HEK293 (cell line): ENCODE measurements at regions not wholly inside any gene's neighbourhood (a gene's known extent, or its start where the extent isn't known, plus 50 kb on each side); places are given as distances from the start of the nearest gene placed in this dataset.

ENCODE experiments used
- CTCF ChIA-PET: fragments of 350-600 bp; formaldehyde crosslinking; extraction: SDS; loops from one replicate; lab custom pipeline; 2021; ENCODE audit warnings: antibody characterized with exemption; lab: Yijun Ruan, JAX
- POLR2A ChIA-PET: fragments of 300-600 bp; formaldehyde crosslinking; extraction: SDS; loops from one replicate; lab custom pipeline; 2020; ENCODE audit warnings: antibody characterized with exemption, inconsistent platforms; lab: Yijun Ruan, JAX
- H3K27ac ChIP-seq: fragments of 200-500 bp; sonication (Bioruptor generic); 2 replicates; pipeline ENCODE4 v1.5.1; 2014; ENCODE audit warnings: low read depth, low read length, control low read depth, inconsistent platforms; ENCODE audit errors: extremely low read depth
- H3K36me3 ChIP-seq, 2 experiments: fragments of 200-500 bp in 1 of 2; sonication (Bioruptor generic) in 1 of 2; 1 replicate in 1 of 2; 2 replicates in 1 of 2; pipeline ENCODE4 v1.5.1; 2014 to 2017; ENCODE audit warnings: inconsistent platforms in 2 of 2, low read length in 2 of 2; ENCODE audit not compliant: control insufficient read depth in 2 of 2, insufficient read depth in 1 of 2
- H3K4me1 ChIP-seq: fragments of 200-500 bp; sonication (Bioruptor generic); 2 replicates; pipeline ENCODE4 v1.5.1; 2014; ENCODE audit warnings: mild to moderate bottlenecking, low read length, inconsistent platforms; ENCODE audit not compliant: control insufficient read depth, insufficient read depth
- H3K4me3 ChIP-seq: 2 replicates; pipeline ENCODE4 v1.5.1; 2011; ENCODE audit warnings: low read depth, mild to moderate bottlenecking, control low read depth, low read length, moderate library complexity
- H3K9me3 ChIP-seq: fragments of 200-500 bp; sonication (Bioruptor generic); 2 replicates; pipeline ENCODE4 v1.5.1; 2014; ENCODE audit warnings: low read depth, low read length, inconsistent platforms; ENCODE audit not compliant: control insufficient read depth, insufficient read depth
- HOXA7 ChIP-seq: sonication (generic); formaldehyde crosslinking; IDR thresholded peaks from 2 replicates; pipeline ENCODE4 v1.8.1; 2022; ENCODE audit warnings: missing genetic modification reagents, borderline replicate concordance
- KLF8 ChIP-seq: fragments of 450-650 bp; formaldehyde crosslinking; IDR thresholded peaks from 2 replicates; pipeline ENCODE4 v1.5.1; 2016; ENCODE audit warnings: missing biosample characterization, missing genetic modification characterization
- PBX3 ChIP-seq: sonication (generic); formaldehyde crosslinking; IDR thresholded peaks from 2 replicates; pipeline ENCODE4 v1.8.1; 2022; ENCODE audit warnings: mild to moderate bottlenecking, moderate library complexity, missing genetic modification reagents
- SCRT2 ChIP-seq: fragments of 450-650 bp; formaldehyde crosslinking; IDR thresholded peaks from 2 replicates; pipeline ENCODE4 v1.5.1; 2016; ENCODE audit warnings: missing biosample characterization, missing genetic modification characterization
- ZNF202 ChIP-seq: fragments of 450-650 bp; formaldehyde crosslinking; IDR thresholded peaks from 2 replicates; pipeline ENCODE4 v1.5.1; 2016; ENCODE audit warnings: missing biosample characterization, missing genetic modification characterization, borderline replicate concordance
- ZNF214 ChIP-seq: fragments of 450-650 bp; formaldehyde crosslinking; IDR thresholded peaks from 2 replicates; pipeline ENCODE4 v1.5.1; 2017; ENCODE audit warnings: missing biosample characterization, mild to moderate bottlenecking, missing genetic modification characterization, borderline replicate concordance
- ZNF280C ChIP-seq: fragments of 450-650 bp; formaldehyde crosslinking; IDR thresholded peaks from 2 replicates; pipeline ENCODE4 v1.5.1; 2016; ENCODE audit warnings: missing biosample characterization, missing genetic modification characterization
- ZNF366 ChIP-seq: fragments of 450-650 bp; formaldehyde crosslinking; conservative IDR thresholded peaks from 2 replicates; pipeline ENCODE4 v1.5.1; 2016; ENCODE audit warnings: missing biosample characterization, missing genetic modification characterization
- ZNF394 ChIP-seq: fragments of 450-650 bp; formaldehyde crosslinking; IDR thresholded peaks from 2 replicates; pipeline ENCODE4 v1.5.1; 2016; ENCODE audit warnings: missing biosample characterization, missing genetic modification characterization, mild to moderate bottlenecking, moderate library complexity, borderline replicate concordance
- ZNF449 ChIP-seq: fragments of 450-650 bp; formaldehyde crosslinking; IDR thresholded peaks from 2 replicates; pipeline ENCODE4 v1.5.1; 2017; ENCODE audit warnings: missing biosample characterization, mild to moderate bottlenecking, missing genetic modification characterization, moderate library complexity
- ZNF558 ChIP-seq: fragments of 450-650 bp; formaldehyde crosslinking; IDR thresholded peaks from 2 replicates; pipeline ENCODE4 v1.5.1; 2016; ENCODE audit warnings: missing biosample characterization, missing genetic modification characterization
- ZNF560 ChIP-seq: fragments of 450-650 bp; formaldehyde crosslinking; IDR thresholded peaks from 2 replicates; pipeline ENCODE4 v1.5.1; 2017; ENCODE audit warnings: missing biosample characterization, missing genetic modification characterization, borderline replicate concordance
- ZNF561 ChIP-seq: fragments of 450-650 bp; IDR thresholded peaks from 2 replicates; pipeline ENCODE4 v1.5.1; 2018; ENCODE audit warnings: missing biosample characterization, missing genetic modification characterization, borderline replicate concordance
- ZNF621 ChIP-seq: fragments of 450-650 bp; formaldehyde crosslinking; IDR thresholded peaks from 2 replicates; pipeline ENCODE4 v1.5.1; 2017; ENCODE audit warnings: missing biosample characterization, missing genetic modification characterization
- ZNF624 ChIP-seq: fragments of 450-650 bp; formaldehyde crosslinking; IDR thresholded peaks from 2 replicates; pipeline ENCODE4 v1.5.1; 2017; ENCODE audit warnings: missing biosample characterization, missing genetic modification characterization
- ZNF629 ChIP-seq: fragments of 450-650 bp; formaldehyde crosslinking; IDR thresholded peaks from 2 replicates; pipeline ENCODE4 v1.5.1; 2017; ENCODE audit warnings: missing biosample characterization, missing genetic modification characterization
- ZNF660 ChIP-seq: fragments of 450-650 bp; IDR thresholded peaks from 2 replicates; pipeline ENCODE4 v1.5.1; 2018; ENCODE audit warnings: missing biosample characterization, mild to moderate bottlenecking, missing genetic modification characterization
- ZNF707 ChIP-seq: fragments of 450-650 bp; formaldehyde crosslinking; IDR thresholded peaks from 2 replicates; pipeline ENCODE4 v1.5.1; 2016; ENCODE audit warnings: missing biosample characterization, missing genetic modification characterization
- ZNF776 ChIP-seq: fragments of 450-650 bp; formaldehyde crosslinking; IDR thresholded peaks from 2 replicates; pipeline ENCODE4 v1.5.0; 2017; ENCODE audit warnings: missing biosample characterization, missing genetic modification characterization, borderline replicate concordance
- ZSCAN18 ChIP-seq: fragments of 450-650 bp; formaldehyde crosslinking; IDR thresholded peaks from 2 replicates; pipeline ENCODE4 v1.5.1; 2016; ENCODE audit warnings: missing biosample characterization, missing genetic modification characterization
- TF ChIP-seq, protein P1 (sequence below): fragments of 450-650 bp; formaldehyde crosslinking; IDR thresholded peaks from 2 replicates; pipeline ENCODE4 v1.5.1; 2016; ENCODE audit warnings: missing biosample characterization, missing genetic modification characterization, borderline replicate concordance
- TF ChIP-seq, protein P2 (sequence below): fragments of 450-650 bp; formaldehyde crosslinking; IDR thresholded peaks from 2 replicates; pipeline ENCODE4 v1.5.1; 2016; ENCODE audit warnings: missing biosample characterization, missing genetic modification characterization
- TF ChIP-seq, protein P3 (sequence below): fragments of 450-650 bp; formaldehyde crosslinking; IDR thresholded peaks from 2 replicates; pipeline ENCODE4 v1.5.1; 2016; ENCODE audit warnings: missing biosample characterization, missing genetic modification characterization

DNA sequence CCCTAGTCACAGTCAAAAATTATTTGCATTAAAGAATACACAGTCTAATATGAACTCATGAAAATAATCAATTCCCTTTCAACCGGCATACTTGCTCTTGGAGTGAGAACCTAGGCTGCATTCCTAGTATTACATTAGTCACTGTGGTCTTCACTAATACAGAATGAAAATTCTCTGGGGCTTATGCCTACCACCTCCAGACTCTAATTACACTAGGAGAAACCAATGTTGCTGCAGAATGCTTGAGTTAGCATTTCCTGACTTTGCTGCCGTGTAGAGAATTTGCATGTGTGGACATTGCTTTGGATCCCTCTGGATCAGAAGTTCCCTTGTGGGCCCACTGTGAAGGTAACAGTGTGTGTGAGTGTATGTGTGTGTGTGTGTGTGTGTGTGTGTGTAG is 87.8 kb downstream of the CCNA1 start:
- Histone ChIP-seq H3K27ac (no peak overlapping the region), H3K4me3 (no peak overlapping the region), H3K9me3 (no peaks in the 10 kb centered on the region), H3K4me1 (no peaks in the 10 kb centered on the region)
- TF ChIP-seq ZNF660 (tag by site-specific recombination) (no peak), ZNF214 (tag by site-specific recombination) (no peak), ZNF280C (tag by site-specific recombination) (no peak), ZNF707 (tag by site-specific recombination) (no peak), ZNF366 (tag by site-specific recombination) (no peak), ZNF776 (no peak), ZNF624 (tag by site-specific recombination) (no peak)
- TF ChIP-seq, all 188 proteins: peak for 0
- H3K36me3 ChIP-seq = no peaks in the 10 kb centered on the region
- POLR2A ChIA-PET = no interaction called here
- CTCF ChIA-PET = no interaction called here

DNA sequence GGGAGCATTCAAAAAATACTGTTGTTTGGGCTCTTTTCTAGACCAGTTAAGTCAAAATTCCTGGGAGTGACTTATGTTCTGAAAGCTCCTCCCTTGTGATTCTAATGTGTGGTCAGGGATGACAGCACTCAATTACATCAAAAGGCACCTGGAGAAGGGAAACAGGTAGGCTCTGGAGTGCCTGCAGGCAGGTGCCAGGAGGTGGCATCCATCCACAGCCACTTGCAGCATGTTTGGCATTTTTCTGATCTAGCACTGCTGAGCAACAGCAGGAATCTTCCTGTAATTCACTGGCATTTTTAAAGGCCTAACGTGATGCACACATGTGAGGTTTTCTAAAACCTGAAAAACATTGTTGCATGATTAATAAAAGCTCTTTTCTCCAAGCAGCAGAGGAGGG is 94.6 kb downstream of the CCNA1 start:
- CTCF ChIA-PET = no interaction called here

More for the DNA sequence above, 94.6 kb downstream of the CCNA1 start:
- TF ChIP-seq ZNF561 (tag by site-specific recombination) (no peak), ZNF621 (tag by site-specific recombination) (no peak), PBX3 (CRISPR knock-in tag) (no peak), SCRT2 (tag by site-specific recombination) (no peak), ZNF449 (tag by site-specific recombination) (no peak), HOXA7 (no peak), ZNF394 (tag by site-specific recombination) (no peak), ZNF558 (tag by site-specific recombination) (no peak), ZNF560 (tag by site-specific recombination) (no peak), KLF8 (tag by site-specific recombination) (no peak), ZNF629 (tag by site-specific recombination) (no peak), ZNF202 (tag by site-specific recombination) (no peak), ZSCAN18 (tag by site-specific recombination) (no peak)
- TF ChIP-seq, protein P1, sequence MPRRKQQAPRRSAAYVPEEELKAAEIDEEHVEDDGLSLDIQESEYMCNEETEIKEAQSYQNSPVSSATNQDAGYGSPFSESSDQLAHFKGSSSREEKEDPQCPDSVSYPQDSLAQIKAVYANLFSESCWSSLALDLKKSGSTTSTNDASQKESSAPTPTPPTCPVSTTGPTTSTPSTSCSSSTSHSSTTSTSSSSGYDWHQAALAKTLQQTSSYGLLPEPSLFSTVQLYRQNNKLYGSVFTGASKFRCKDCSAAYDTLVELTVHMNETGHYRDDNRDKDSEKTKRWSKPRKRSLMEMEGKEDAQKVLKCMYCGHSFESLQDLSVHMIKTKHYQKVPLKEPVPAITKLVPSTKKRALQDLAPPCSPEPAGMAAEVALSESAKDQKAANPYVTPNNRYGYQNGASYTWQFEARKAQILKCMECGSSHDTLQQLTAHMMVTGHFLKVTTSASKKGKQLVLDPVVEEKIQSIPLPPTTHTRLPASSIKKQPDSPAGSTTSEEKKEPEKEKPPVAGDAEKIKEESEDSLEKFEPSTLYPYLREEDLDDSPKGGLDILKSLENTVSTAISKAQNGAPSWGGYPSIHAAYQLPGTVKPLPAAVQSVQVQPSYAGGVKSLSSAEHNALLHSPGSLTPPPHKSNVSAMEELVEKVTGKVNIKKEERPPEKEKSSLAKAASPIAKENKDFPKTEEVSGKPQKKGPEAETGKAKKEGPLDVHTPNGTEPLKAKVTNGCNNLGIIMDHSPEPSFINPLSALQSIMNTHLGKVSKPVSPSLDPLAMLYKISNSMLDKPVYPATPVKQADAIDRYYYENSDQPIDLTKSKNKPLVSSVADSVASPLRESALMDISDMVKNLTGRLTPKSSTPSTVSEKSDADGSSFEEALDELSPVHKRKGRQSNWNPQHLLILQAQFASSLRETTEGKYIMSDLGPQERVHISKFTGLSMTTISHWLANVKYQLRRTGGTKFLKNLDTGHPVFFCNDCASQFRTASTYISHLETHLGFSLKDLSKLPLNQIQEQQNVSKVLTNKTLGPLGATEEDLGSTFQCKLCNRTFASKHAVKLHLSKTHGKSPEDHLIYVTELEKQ (tag by site-specific recombination) = no peak
- TF ChIP-seq, protein P2, sequence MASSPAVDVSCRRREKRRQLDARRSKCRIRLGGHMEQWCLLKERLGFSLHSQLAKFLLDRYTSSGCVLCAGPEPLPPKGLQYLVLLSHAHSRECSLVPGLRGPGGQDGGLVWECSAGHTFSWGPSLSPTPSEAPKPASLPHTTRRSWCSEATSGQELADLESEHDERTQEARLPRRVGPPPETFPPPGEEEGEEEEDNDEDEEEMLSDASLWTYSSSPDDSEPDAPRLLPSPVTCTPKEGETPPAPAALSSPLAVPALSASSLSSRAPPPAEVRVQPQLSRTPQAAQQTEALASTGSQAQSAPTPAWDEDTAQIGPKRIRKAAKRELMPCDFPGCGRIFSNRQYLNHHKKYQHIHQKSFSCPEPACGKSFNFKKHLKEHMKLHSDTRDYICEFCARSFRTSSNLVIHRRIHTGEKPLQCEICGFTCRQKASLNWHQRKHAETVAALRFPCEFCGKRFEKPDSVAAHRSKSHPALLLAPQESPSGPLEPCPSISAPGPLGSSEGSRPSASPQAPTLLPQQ (tag by site-specific recombination) = no peak
- TF ChIP-seq, protein P3, sequence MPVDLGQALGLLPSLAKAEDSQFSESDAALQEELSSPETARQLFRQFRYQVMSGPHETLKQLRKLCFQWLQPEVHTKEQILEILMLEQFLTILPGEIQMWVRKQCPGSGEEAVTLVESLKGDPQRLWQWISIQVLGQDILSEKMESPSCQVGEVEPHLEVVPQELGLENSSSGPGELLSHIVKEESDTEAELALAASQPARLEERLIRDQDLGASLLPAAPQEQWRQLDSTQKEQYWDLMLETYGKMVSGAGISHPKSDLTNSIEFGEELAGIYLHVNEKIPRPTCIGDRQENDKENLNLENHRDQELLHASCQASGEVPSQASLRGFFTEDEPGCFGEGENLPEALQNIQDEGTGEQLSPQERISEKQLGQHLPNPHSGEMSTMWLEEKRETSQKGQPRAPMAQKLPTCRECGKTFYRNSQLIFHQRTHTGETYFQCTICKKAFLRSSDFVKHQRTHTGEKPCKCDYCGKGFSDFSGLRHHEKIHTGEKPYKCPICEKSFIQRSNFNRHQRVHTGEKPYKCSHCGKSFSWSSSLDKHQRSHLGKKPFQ (tag by site-specific recombination) = no peak
- Histone ChIP-seq H3K9me3 (no peaks in the 10 kb centered on the region), H3K4me3 (no peak overlapping the region), H3K36me3 (no peaks in the 10 kb centered on the region), H3K4me1 (no peaks in the 10 kb centered on the region), H3K27ac (no peak overlapping the region)
- POLR2A ChIA-PET = no interaction called here
